Fibroblast of lung (primary cell): ENCODE measurements at regions not wholly inside any gene's neighbourhood (a gene's known extent, or its start where the extent isn't known, plus 50 kb on each side); places are given as distances from the start of the nearest gene placed in this dataset.

ENCODE experiments used
- DNase-seq, 2 donors: peaks; one replicate each; pipeline versions ENCODE4 v3.0.0 to v3.0.0-alpha.2; 2010; ENCODE audit warnings: low read depth in 2 of 2
- H2AFZ ChIP-seq: 2 replicates; pipeline ENCODE4 v1.5.1; 2012; ENCODE audit warnings: low read length, control low read depth, inconsistent platforms
- H3K27ac ChIP-seq: 2 replicates; pipeline ENCODE4 v1.5.1; 2011; ENCODE audit warnings: low read length, control low read depth; ENCODE audit not compliant: insufficient read depth
- H3K27me3 ChIP-seq: 2 replicates; pipeline ENCODE4 v1.5.1; 2011; ENCODE audit warnings: mild to moderate bottlenecking, low read length; ENCODE audit not compliant: control insufficient read depth, insufficient read depth
- H3K36me3 ChIP-seq: 2 replicates; pipeline ENCODE4 v1.5.1; 2011; ENCODE audit warnings: low read length; ENCODE audit not compliant: control insufficient read depth, insufficient read depth
- H3K4me1 ChIP-seq: 2 replicates; pipeline ENCODE4 v1.5.1; 2011; ENCODE audit warnings: low read length; ENCODE audit not compliant: control insufficient read depth, insufficient read depth; ENCODE audit errors: extremely low read depth
- H3K4me2 ChIP-seq: 2 replicates; pipeline ENCODE4 v1.5.1; 2011; ENCODE audit warnings: low read length, control low read depth; ENCODE audit not compliant: insufficient read depth; ENCODE audit errors: extremely low read depth
- H3K4me3 ChIP-seq, 4 experiments: fragments of 200-600 bp in 1 of 4; sonication (generic) in 1 of 4; replicated peaks in 1 of 4; 2 replicates each; pipeline ENCODE4 v1.5.1; 2011 to 2016; ENCODE audit warnings: low read length in 4 of 4, low read depth in 3 of 4, mild to moderate bottlenecking in 3 of 4, control low read depth in 2 of 4, inconsistent platforms in 1 of 4, mixed read lengths in 1 of 4; ENCODE audit not compliant: insufficient read depth in 1 of 4; ENCODE audit errors: control extremely low read depth in 1 of 4
- H3K79me2 ChIP-seq: 2 replicates; pipeline ENCODE4 v1.5.1; 2012; ENCODE audit warnings: mild to moderate bottlenecking, low read length, inconsistent platforms; ENCODE audit not compliant: control insufficient read depth, insufficient read depth
- H3K9ac ChIP-seq: 2 replicates; pipeline ENCODE4 v1.5.1; 2011; ENCODE audit warnings: mild to moderate bottlenecking, low read length, control low read depth; ENCODE audit not compliant: insufficient read depth
- H3K9me3 ChIP-seq: 2 replicates; pipeline ENCODE4 v1.5.1; 2012; ENCODE audit warnings: low read depth, low read length; ENCODE audit not compliant: control insufficient read depth, insufficient read depth
- H4K20me1 ChIP-seq: 2 replicates; pipeline ENCODE4 v1.5.1; 2011; ENCODE audit warnings: low read length; ENCODE audit not compliant: control insufficient read depth, insufficient read depth; ENCODE audit errors: extremely low read depth
- CTCF ChIP-seq, 2 donors: IDR thresholded peaks in 1 of 2; conservative IDR thresholded peaks in 1 of 2; 1 replicate in 1 of 2; 2 replicates in 1 of 2; pipeline ENCODE4 v1.5.1; 2011 to 2012; ENCODE audit warnings: low read length in 2 of 2, control low read depth in 1 of 2, inconsistent platforms in 1 of 2, low read depth in 1 of 2, mild to moderate bottlenecking in 1 of 2
- EZH2 ChIP-seq: IDR thresholded peaks from 2 replicates; pipeline ENCODE4 v1.5.1; 2012; ENCODE audit warnings: low read length, control low read depth, mild to moderate bottlenecking; ENCODE audit errors: missing control alignments

- Histone ChIP-seq H3K27me3 (no peaks in the 10 kb centered on the region), H2AFZ (no peak overlapping the region), H3K9me3 (no peaks in the 10 kb centered on the region), H3K79me2 (no peaks in the 10 kb centered on the region), H3K9ac (no peak overlapping the region), H3K36me3 (no peaks in the 10 kb centered on the region), H4K20me1 (no peaks in the 10 kb centered on the region), H3K4me2 (no peak overlapping the region), H3K4me1 (no peaks in the 10 kb centered on the region), H3K4me3 (no peak overlapping the region), H3K27ac (no peak overlapping the region)
- no peak for TF ChIP-seq EZH2
- no peak for TF ChIP-seq CTCF (conservative IDR thresholded peaks at IDR 0.05 in 1 of 2, IDR thresholded peaks at IDR 0.05 in 1 of 2; ENCODE audit: low read depth in 1 of 2, low read length in 2 of 2)
- DNase-seq: no peak
These were observed 81.4 kb upstream of the BACE2 start for GRCh38 chr21:41086569-41086968.

- no peak for DNase-seq
- TF ChIP-seq EZH2: no peak
These were observed 77.0 kb upstream of the BACE2 start for GRCh38 chr21:41090981-41091380.

GRCh38 chr21:41091616-41092015 is 76.3 kb upstream of the BACE2 start:
- Histone ChIP-seq H3K4me1 (no peaks in the 10 kb centered on the region), H3K4me3 (no peak overlapping the region), H3K9ac (no peak overlapping the region), H3K27me3 (no peaks in the 10 kb centered on the region), H3K79me2 (no peaks in the 10 kb centered on the region), H3K4me2 (no peak overlapping the region), H3K9me3 (no peaks in the 10 kb centered on the region), H2AFZ (no peak overlapping the region), H3K36me3 (no peaks in the 10 kb centered on the region), H4K20me1 (no peaks in the 10 kb centered on the region), H3K27ac (no peak overlapping the region)
- DNase-seq: no peak
- no peak for TF ChIP-seq CTCF (conservative IDR thresholded peaks at IDR 0.05 in 1 of 2, IDR thresholded peaks at IDR 0.05 in 1 of 2; ENCODE audit: low read depth in 1 of 2, low read length in 2 of 2)
- TF ChIP-seq EZH2: no peak

More at GRCh38 chr21:41090981-41091380, 77.0 kb upstream of the BACE2 start:
- no peaks in the 10 kb centered on the region for H3K36me3 ChIP-seq
- no peaks in the 10 kb centered on the region for H3K79me2 ChIP-seq
- H4K20me1 ChIP-seq: no peaks in the 10 kb centered on the region
- no peak overlapping the region for H3K4me3 ChIP-seq
- no peak overlapping the region for H3K9ac ChIP-seq
- H3K27me3 ChIP-seq: no peaks in the 10 kb centered on the region
- no peaks in the 10 kb centered on the region for H3K4me1 ChIP-seq
- H2AFZ ChIP-seq: no peak overlapping the region
- H3K9me3 ChIP-seq: no peaks in the 10 kb centered on the region
- H3K4me2 ChIP-seq: no peak overlapping the region
- no peak overlapping the region for H3K27ac ChIP-seq
